ENCODE measurements at regions not wholly inside any gene's neighbourhood (a gene's known extent, or its start where the extent isn't known, plus 50 kb on each side); places are given as distances from the start of the nearest gene placed in this dataset.
A peak's percentile ranks its signal among the peaks of the same experiment; 100 is the strongest.
"Not testable (repeated sequence)": the region's sequence is repeated elsewhere in the genome, so short reads cannot be mapped to it uniquely, and the experiment has no call there.

DNA sequence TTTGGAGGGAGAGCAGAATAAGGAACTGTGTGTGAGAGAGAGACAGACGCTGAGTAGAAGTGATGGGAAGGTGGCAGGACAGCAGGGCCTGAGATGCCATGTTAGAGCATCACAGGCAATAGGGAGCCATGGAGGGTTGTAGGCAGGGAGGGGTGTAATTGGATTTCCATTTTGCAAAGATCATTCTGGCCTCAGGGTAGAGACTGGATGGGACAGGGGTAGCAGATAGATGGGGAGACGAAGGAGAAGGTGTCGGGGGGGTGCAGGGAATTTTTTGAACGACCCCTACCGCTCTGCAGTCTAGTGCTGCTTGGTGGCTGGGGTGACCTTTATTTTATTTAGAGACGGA, 106.4 kb downstream of the CRLF3 start:
- H3K36me3 ChIP-seq (replicated peaks; ENCODE audit: control insufficient read depth, insufficient read depth, low read length); H3K4me3 ChIP-seq (ENCODE audit: insufficient read depth, low read depth, low read length); H3K27me3 ChIP-seq (ENCODE audit: control insufficient read depth, insufficient read depth, low read length): not testable (repeated sequence)
- DNase-seq, result peak; percentile 1

DNA sequence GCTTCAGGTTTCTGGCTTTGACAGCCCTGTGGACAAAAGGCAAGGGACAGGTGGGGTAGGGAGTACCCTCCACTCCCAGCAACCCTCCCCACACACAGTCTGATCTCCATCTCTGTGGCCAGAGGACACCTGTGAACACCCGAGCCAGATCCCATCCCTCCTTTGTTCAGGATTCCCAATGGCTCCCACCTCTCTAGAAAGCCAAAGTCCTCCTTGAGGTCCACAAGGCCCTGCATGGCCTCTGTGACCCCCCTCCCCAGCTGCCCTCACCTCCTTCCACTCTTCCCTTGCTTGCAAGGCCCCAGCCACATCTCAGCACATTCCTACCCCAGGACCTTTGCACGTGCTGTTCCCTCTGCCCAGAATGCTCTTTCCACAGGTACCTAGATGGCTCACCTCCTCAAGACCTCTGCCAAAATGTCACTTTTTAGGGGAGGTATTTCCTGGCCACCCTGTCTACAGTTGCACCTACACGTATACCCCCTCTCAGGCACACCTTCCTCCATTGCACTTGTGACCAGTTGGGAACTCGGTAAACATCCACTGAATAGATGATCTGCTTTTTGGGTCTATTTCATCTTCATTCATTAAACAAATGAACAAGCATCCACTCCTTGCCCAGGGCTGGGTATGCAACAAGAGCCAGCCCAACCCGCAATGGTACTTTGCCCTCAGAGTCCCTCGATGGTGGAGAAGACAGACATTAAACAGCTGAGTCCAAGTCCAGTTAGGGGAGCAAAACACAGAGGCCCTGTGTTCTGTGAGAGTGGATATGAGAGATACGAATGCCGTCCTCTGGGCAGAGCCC, 107.0 kb downstream of the CRLF3 start:
- Histone ChIP-seq H3K36me3 (replicated peaks; ENCODE audit: control insufficient read depth, insufficient read depth, low read length) (no peaks in the 10 kb centered on the region), H3K27me3 (ENCODE audit: control insufficient read depth, insufficient read depth, low read length) (no peaks in the 10 kb centered on the region), H3K4me3 (ENCODE audit: insufficient read depth, low read depth, low read length) (no peak overlapping the region)
- DNase-seq, result peak; percentile 3

DNA sequence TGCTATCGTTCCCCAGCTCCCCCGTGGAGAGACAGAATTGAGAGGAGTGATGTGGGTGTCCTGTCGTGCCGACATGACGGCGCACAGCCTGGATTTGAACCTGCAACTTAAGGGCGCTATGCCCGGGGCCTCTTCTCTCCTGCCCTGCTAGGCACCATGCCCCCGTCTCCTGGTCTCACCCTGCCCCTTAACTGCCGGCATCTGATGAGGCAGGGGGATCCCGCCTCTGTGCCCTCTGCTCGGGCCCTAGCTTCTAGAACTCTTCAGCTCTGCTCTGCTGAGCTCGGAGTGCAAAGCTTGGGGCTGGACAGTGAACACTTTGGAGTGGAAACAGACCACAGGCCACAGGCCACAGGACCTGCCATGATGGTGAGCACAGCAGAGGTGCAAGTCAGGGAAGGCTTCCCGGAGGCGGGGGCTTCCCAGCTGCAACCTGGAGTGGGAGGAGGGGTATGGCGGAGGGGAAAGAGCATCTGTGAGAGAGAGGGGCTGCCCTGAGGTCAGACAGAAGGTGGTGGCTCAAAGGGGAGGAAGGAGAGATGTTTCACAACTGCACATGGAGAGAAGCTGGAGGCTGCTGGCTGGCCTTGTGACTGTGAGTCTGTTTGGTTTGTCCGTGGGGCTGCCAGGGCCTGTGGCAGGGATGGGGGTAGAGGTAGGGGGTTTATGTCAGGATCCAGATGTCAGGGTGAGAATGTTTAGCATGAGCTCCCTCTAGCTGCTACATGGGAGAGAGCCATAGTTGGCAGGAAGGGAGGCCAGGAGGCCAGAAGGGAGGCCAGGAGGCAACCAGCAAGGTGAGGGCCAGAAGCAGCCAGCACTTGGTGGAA, 107.8 kb downstream of the CRLF3 start:
- DNase-seq, result peak; percentile 69

DNA sequence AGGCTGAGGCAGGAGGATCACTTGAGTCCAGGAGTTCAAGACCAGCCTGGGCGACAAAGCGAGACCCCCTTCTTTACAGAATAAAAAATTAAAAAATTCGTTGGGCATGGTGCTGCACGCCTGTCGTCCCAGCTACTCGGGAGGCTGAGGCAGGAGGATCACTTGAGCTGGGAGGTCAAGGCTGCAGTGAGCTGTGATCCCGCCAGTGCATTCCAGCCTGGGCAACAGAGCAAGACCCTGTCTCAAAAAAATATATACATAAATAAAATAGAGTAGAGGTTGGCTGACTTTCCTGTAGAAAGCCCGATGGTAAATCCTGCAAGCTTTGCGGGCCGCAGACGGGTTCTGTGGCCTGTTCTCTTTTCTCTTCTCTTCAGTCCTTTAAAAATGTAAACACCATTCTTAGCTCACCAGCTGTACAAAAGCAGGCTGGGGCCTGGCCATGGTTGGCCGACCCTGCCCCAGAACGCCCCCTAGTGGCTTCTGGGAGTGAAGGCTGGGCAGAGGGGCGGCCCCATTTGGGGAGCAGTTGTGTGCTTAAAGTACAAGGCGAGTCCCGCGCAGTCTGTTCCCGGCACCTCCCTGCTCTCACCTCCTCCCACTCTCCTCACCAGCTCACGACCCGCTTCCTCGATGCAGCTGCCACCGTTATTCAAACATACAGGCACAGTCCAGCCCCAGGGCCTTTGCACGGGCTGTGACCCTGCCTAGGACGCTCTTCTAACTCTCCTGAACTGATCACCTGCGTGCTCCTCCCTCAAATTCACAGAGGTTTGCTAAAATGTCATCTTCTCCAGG, 109.5 kb downstream of the CRLF3 start:
- not testable (repeated sequence) for H3K27me3 ChIP-seq (ENCODE audit: control insufficient read depth, insufficient read depth, low read length); H3K4me3 ChIP-seq (ENCODE audit: insufficient read depth, low read depth, low read length); H3K36me3 ChIP-seq (replicated peaks; ENCODE audit: control insufficient read depth, insufficient read depth, low read length)
- DNase-seq, result peak; percentile 71

More for the DNA sequence above, 107.8 kb downstream of the CRLF3 start:
- Histone ChIP-seq H3K36me3 (replicated peaks; ENCODE audit: control insufficient read depth, insufficient read depth, low read length) (no peaks in the 10 kb centered on the region), H3K27me3 (ENCODE audit: control insufficient read depth, insufficient read depth, low read length) (no peaks in the 10 kb centered on the region), H3K4me3 (ENCODE audit: insufficient read depth, low read depth, low read length) (no peak overlapping the region)

DNA sequence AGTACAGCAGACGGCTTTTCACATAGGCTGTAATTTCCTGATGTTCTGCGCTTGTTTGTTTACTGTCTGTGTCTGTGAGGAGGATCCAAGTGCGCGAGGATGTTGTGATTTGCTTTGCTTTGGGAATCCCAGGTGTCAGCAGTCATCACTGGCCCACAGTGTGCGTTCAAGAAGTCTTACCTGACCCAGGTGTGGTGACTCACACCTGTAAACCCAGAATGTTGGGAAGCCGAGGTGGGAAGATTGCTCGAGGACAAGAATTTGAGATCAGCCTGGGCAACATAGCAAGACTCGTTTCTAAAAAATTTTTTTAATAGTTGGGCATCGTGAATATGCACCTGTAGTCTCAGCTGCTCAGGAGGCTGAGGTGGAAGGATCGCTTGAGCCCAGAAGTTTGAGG, 110.7 kb downstream of the CRLF3 start:
- not testable (repeated sequence) for H3K36me3 ChIP-seq (replicated peaks; ENCODE audit: control insufficient read depth, insufficient read depth, low read length); H3K4me3 ChIP-seq (ENCODE audit: insufficient read depth, low read depth, low read length); H3K27me3 ChIP-seq (ENCODE audit: control insufficient read depth, insufficient read depth, low read length)
- peak; percentile 1 for DNase-seq

DNA sequence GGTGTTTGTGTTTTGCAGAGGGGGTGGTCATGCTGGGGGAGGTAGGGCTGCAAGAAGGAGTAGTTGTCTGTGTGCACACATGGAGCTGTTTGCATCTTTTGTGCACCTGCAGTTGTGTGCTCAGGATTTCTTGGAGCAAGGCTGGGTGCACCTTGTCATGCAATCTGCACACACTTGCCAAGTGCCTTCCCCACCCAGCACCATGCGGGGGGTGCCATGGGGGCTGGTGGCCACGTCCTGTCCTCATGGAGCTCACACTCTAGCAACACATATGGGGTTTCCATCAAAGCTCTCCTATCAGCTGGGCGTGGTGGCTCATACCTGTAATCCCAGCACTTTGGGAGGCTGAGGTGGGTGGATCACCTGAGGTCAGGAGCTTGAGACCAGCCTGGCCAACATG, 111.6 kb downstream of the CRLF3 start:
- DNase-seq, result peak; percentile 2
- H3K36me3 ChIP-seq (replicated peaks; ENCODE audit: control insufficient read depth, insufficient read depth, low read length); H3K4me3 ChIP-seq (ENCODE audit: insufficient read depth, low read depth, low read length); H3K27me3 ChIP-seq (ENCODE audit: control insufficient read depth, insufficient read depth, low read length): not testable (repeated sequence)

DNA sequence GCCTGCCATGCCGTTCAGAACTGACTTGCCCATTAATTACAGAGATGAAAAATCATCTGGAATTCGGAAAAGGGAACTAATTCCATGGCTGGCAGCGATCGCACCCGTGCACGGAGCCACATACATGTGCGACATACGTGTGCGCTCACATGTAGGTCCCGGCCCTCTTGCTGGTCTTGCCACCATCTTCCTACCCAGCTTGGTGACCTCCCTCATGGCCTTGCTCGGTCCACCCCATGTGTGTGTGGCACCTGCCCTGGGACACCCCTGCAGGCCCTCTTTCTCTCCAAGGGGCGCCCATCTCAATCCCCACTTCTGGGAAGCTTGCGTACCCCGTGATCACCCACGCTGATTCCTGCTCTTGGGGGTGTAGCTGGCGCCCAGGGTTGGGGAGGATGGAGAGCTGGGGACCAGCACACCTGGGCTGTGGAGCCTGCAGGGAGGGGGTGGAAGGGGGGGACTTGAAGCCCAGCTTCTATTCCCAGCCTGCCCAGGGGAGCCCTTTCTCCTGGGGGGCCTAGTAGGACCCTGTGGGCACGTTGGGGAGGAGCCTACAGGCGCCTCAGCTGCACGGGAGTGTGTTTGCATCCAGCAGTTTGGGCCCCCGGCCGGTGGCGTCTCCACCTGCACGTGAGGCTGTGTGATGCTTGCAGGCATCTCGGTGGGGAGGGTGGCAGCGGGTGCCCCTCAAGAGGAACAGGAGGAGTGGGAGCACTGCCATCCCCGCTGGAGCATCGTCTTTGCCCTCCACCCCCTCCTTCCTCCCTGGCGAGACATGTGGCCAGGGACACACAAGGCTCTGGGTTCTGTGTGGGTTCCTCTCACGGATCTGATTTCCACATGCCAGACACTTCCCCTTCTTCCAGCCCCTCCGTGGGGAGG, 112.6 kb downstream of the CRLF3 start:
- not testable (repeated sequence) for H3K4me3 ChIP-seq (ENCODE audit: insufficient read depth, low read depth, low read length); H3K27me3 ChIP-seq (ENCODE audit: control insufficient read depth, insufficient read depth, low read length); H3K36me3 ChIP-seq (replicated peaks; ENCODE audit: control insufficient read depth, insufficient read depth, low read length)
- peak; percentile 26 for DNase-seq

DNA sequence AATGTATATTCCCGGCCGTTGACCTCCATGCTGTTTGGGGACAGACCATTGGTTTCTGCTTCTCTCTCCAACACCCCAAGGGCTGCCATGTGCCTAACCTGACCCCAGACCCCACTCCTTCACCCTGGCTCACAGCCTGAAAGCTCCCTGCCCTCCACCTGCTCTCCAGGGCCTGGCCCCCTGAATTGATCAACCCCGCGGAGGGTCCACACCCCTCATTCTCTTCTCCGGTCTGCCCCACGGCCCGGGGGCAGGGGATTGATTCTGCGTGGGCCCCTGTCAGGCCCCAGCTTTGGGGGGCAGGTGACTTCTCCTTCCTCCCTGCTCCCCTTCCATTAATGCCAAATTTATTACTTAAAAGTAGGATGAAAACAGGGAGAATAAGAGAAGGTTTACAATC, 113.3 kb downstream of the CRLF3 start:
- peak; percentile 22 for DNase-seq
- H3K4me3 ChIP-seq (ENCODE audit: insufficient read depth, low read depth, low read length), result peak overlapping the region; percentile 73
- not testable (repeated sequence) for H3K27me3 ChIP-seq (ENCODE audit: control insufficient read depth, insufficient read depth, low read length); H3K36me3 ChIP-seq (replicated peaks; ENCODE audit: control insufficient read depth, insufficient read depth, low read length)

DNA sequence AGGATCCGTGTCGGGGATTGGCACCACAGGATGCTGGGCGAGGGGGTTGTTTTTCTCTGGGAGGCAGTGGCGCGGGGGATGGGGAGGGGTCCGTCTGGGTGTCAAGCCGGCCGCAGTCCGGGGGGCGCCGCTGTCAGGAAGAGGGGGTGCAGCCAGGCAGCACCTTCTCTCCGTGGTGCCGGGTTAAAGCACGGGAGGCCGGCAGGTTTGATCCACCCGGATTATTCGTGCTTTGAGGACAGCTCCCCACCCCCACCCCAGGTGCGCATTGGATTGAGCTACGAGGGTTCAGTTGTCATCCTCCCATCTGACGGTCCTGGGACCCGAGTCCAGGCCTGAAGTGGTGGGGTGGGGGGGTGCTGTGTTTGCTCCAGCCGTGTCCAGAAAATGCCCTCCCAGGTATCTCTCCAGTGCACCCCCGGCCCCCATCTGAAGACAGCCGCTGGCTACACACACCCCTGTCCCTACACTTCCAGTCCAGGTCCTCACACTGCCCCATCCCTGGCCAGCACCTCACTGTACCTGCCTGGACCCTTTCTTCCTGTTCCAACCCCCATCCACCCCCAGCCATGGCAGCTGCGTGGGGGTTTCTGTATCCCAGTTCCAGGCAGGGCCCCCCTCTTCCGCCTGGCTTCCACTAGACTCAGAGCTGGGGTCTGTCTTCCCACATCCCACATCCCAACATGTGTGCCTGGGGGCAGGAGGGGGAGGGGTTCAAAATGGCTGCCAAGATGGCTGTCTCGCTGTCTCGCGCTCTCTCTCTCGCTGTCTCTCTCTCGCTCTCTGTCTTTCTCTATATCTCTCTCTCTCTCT, 114.0 kb downstream of the CRLF3 start:
- H3K27me3 ChIP-seq (ENCODE audit: control insufficient read depth, insufficient read depth, low read length); DNase-seq; H3K36me3 ChIP-seq (replicated peaks; ENCODE audit: control insufficient read depth, insufficient read depth, low read length): not testable (repeated sequence)
- peak overlapping the region; percentile 73 for H3K4me3 ChIP-seq (ENCODE audit: insufficient read depth, low read depth, low read length)

DNA sequence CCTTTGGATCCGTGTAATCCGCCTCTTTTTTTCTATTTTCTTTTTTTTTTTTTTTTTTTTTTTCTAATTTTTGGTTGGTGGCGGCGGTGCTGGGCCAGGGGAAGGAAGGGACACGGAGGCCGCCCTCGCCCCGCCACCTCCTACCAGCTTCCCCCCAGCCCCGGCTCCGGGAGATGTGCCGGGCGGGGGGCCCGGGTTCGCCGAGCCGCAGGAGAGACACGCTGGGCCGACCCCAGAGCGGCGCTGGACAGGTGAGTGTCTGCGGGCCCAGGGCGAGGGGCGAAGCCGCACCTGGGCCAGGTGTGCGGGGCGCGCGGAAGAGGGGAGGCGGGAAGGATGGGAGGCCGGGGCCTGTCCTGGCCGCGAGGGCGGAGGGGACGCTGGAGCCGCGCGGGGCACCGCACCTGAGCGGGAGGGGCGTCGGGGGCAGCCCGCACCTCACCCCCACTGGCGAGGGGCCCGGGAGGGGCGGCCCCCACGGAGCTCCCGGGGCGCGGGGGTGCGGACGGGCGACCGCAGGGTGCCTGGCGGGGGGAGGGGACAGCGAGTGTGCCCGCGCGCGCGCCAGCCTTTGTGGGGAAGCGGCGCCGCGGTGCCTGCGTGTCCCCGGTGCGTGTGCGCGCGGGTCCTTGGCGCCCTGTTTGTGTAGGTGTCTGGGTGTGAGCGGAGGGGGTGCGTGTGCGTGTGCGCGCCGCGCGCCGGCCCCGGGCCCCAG, 114.8 kb downstream of the CRLF3 start:
- peak; percentile 54 for DNase-seq
- peak overlapping the region; percentile 73 for H3K4me3 ChIP-seq (ENCODE audit: insufficient read depth, low read depth, low read length)
- not testable (repeated sequence) for H3K27me3 ChIP-seq (ENCODE audit: control insufficient read depth, insufficient read depth, low read length); H3K36me3 ChIP-seq (replicated peaks; ENCODE audit: control insufficient read depth, insufficient read depth, low read length)

DNA sequence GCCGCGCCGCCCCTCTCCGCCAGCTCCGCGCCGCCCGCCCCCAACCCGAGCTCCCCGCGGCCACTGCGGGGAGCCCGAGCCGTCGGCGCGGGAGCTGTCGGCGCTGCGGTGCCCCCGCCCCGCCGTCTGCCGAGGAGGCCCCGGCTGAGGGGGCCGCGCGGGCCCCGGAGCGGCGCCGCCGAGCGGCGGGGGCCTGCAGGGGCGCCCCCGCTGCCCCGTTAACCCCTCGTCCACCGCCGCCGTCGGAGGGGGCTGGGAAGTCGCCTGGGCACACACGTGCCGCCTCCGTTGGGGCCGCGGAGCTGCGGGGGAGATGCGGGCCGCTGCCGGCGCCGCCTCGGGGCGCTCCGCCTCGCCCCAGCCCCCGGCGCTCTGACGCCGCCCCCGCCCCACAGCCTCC, 115.4 kb downstream of the CRLF3 start:
- not testable (repeated sequence) for H3K36me3 ChIP-seq (replicated peaks; ENCODE audit: control insufficient read depth, insufficient read depth, low read length); H3K27me3 ChIP-seq (ENCODE audit: control insufficient read depth, insufficient read depth, low read length)
- peak; percentile 78 for DNase-seq
- peak overlapping the region; percentile 73 for H3K4me3 ChIP-seq (ENCODE audit: insufficient read depth, low read depth, low read length)

DNA sequence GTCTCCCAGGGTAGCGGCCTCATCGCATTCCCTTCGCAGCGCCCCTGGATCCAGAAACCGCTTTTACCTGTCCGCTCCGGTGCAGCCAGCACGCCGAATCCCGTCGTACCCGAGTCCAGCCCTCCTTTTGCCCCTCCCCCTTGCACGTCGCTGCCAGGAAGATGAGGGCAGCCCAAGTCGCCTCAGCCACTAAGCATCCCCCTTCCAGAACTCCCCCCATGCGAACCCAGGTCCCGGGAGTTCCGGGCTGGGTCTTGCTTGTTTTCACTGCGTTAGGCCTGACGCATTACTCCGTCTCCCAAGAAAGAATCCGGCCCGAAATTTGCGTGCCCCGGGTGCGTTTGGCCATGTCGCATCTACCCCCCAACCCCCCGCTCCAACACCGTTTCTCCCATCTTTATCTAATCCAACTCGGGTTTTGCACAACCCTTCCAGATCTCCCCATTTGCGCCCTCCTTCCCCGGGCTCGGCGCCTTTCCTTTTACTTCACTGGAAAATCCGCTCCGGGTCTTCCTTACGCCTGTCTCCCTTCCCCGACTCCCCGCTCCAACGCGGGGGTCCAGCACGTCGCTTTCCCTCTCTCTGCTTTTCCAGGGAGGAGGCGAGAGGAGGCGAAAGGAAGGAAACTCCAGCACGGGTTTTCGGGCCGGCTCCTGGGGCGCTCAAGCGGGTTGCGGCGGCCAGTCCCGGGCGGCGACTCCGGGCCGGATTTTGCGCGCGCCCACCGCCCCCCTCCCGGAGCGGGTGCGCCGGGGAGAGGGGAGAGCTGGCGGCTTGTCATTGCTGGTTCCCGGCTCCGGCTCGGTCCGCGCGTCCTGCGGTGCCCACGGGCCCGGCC, 116.0 kb downstream of the CRLF3 start:
- H3K4me3 ChIP-seq (ENCODE audit: insufficient read depth, low read depth, low read length), result peak overlapping the region; percentile 64
- peak; percentile 93 for DNase-seq
- H3K27me3 ChIP-seq (ENCODE audit: control insufficient read depth, insufficient read depth, low read length); H3K36me3 ChIP-seq (replicated peaks; ENCODE audit: control insufficient read depth, insufficient read depth, low read length): not testable (repeated sequence)
